HG03521 (cell line): ENCODE measurements at regions not wholly inside any gene's neighbourhood (a gene's known extent, or its start where the extent isn't known, plus 50 kb on each side); places are given as distances from the start of the nearest gene placed in this dataset.
"Not testable (repeated sequence)": the region's sequence is repeated elsewhere in the genome, so short reads cannot be mapped to it uniquely, and the experiment has no call there.

ENCODE experiments used
- ATAC-seq: cut with Tn5 transposase; IDR thresholded peaks from one replicate; pipeline ENCODE4 v1.9.1; 2021; ENCODE audit warnings: mild to moderate bottlenecking, moderate library complexity; ENCODE audit not compliant: unreplicated experiment

GRCh38 chr11:25742800-25743199 is 589.1 kb upstream of the ANO3 start:
- no peak for ATAC-seq

GRCh38 chr11:25755381-25755780 is 576.5 kb upstream of the ANO3 start:
- ATAC-seq = no peak

DNA sequence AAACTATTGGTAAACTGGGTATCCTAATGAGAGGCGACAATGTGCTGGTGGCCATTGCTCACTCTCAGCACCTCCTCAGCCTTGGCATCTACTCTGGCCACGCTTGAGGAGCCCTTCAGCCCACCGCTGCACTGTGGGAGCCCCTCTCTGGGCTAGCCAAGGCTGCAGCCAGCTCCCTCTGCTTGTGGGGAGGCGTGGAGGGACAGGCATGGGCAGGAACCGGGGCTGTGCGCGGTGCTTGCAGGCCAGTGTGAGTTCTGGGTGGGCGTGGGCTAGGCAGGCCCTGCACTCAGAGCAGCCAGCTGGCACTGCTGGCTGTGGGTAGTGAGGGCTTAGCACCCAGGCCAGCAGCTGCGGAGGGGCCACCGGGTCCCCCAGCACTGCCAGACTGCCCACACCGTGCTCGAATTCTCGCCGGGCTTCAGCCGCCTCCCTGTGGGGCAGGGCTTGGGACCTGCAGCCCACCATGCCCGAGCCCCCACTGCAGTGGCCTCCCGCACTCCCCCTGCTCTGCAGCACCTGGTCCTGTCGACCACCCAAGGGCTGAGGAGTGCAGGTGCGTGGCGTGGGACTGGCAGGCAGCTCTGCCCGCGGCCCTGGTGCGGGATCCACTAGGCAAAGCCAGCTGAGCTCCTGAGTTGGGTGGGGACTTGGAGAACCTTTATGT is 575.9 kb upstream of the ANO3 start:
- no peak for ATAC-seq

DNA sequence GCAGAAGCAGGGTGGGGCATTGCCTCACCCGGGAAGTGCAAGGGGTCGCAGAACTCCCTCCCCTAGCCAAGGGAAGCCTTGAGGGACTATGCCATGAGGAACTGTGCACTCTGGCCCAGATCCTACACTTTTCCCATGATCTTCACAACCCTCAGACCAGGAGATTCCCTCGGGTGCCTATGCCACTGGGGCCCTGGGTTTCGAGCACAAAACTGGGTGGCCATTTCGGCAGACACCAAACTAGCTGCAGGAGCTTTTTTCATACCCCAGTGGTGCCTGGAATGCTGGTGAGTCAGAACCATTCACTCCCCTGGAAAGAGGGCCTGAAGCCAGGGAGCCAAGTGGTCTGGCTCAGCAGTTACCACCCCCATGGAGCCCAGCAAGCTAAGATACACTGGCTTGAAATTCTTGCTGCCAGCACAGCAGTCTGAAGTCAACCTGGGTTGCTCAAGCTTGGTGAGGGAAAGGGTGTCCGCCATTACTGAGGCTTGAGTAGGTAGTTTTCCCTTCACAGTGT is 573.7 kb upstream of the ANO3 start:
- no peak for ATAC-seq

GRCh38 chr11:25766332-25767015 is 565.5 kb upstream of the ANO3 start:
- no peak for ATAC-seq

DNA sequence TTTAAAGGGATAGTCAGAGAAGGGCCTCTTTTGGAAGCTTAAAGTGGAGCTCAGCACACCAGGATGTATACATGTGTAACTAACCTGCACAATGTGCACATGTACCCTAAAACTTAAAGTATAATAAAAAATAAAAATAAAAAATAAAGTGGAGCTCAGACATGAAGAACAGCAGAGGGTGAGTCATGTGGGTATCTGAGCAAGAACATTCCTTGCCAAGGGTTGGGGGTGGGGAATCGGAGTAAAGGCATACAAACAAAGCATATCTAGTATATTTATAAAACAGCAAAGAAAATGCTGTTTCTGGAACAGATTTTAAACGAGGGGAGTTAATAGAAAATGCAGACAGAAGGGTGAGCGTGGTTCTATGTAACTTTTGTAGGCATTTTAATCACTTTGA is 562.6 kb upstream of the ANO3 start:
- no peak for ATAC-seq

GRCh38 chr11:25771605-25772004 is 560.3 kb upstream of the ANO3 start:
- no peak for ATAC-seq

- no peak for ATAC-seq
Observed at GRCh38 chr11:25775603-25776002, 556.3 kb upstream of the ANO3 start.

DNA sequence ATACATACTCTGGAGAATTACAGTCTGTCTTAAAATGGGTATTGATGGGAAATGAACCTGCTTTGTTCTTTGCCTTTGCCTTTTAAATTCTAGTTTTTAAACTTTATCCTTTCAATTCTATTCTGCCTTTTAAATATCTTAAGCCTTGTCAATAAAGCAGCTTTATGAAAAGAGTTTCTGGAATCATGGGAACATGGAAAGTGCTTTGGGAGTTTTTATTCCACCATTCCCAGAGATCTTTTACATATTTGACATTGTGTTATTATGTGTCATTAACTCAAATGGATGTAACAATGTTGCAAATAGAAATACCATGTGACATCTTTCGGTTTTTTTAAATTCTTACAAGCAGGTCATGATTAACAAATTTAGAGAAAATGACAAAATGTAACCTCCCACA is 555.7 kb upstream of the ANO3 start:
- ATAC-seq = no peak

DNA sequence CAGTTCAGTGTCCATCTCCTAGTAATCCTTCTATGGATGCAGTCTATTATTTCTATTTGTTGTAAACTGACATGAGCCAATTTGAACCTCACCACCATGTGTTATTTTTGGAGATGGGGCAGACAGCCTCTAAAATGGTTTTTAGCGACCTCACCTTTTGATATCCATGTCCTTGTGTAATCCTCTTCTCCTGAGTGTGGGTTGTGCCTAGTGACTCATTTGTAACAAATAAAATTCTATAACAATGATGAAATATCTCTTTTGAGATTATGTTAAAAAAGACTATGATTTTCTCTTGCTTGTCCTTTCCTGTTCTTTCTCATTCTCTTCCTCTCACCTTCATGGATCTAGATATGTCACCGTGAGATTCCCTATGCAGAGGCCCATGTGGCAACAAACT is 554.6 kb upstream of the ANO3 start:
- no peak for ATAC-seq

DNA sequence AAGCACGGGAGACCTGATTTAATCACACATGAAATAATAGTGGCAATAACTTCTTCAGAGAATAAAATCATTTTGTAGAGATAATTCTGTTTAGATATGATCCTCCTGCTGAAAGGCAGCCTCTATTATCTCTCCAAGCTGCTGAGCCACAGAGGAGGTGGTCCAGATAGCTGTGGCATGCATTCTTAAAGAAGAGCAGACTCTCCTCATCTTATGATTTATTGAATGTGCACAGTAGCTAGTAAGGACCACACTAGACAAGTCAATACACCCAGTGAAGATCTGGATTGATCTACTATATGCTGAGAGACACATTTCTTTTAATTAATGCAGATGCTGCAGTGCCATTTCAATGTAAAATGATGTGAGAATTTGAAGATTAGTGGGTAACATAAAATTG is 552.9 kb upstream of the ANO3 start:
- no peak for ATAC-seq

DNA sequence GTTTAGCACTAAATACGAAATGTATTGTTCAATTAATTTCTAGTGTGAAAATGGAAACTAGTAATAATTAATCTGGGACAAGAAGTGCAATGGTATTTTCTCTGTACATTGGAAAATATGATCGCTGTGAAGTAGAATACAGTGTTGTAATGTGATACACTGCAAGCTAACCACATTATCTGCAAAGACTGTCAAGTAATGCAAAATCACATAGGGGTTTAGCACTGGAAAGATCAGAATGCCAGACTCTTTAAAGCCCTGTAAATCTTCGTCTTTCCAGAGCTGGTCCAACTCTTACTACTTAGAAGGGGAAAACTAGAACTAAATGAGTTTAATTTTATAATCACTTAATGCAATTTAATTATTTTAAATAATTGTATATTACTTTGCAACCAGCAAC is 544.5 kb upstream of the ANO3 start:
- ATAC-seq = no peak

GRCh38 chr11:25790396-25790795 is 541.5 kb upstream of the ANO3 start:
- no peak for ATAC-seq

DNA sequence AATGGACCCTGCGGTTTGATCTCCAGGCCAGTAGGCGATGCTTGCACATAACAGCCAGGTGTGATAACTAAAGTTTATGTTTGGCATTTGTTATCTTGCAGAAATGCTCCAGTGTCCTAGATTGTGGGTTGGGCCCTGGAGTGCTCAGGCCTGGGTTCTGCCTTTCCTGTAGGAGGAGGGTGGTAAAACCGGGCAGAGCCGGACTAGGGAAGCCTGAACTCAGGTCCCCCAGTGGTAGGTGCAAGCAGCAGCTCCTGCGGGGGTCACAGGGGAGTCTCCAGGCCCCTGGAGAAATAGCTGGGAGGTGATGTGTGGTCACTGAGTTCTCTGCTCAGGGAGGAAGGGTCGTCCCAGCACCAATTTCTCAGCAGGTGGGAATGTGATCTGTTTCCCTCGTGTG is 538.3 kb upstream of the ANO3 start:
- ATAC-seq = no peak

DNA sequence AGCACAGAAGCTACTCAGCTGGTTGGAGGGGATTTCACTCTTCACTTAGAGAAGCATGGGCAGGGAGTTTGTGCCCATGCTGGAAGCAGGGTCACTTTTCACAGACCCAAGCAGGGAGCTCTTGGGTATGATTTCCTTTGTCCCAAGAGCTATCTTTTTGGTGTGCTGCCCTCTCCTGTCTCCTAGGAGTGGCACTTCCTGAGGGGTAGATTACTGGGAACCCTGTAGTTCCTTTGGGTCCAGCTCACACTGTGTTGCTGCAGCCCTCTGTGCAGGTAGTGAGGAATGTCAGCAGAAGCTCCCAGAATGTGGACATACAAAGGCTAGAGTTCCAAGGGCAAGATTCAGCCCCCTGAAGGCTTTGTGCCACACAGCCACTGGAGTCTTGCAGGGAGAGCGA is 537.1 kb upstream of the ANO3 start:
- no peak for ATAC-seq

DNA sequence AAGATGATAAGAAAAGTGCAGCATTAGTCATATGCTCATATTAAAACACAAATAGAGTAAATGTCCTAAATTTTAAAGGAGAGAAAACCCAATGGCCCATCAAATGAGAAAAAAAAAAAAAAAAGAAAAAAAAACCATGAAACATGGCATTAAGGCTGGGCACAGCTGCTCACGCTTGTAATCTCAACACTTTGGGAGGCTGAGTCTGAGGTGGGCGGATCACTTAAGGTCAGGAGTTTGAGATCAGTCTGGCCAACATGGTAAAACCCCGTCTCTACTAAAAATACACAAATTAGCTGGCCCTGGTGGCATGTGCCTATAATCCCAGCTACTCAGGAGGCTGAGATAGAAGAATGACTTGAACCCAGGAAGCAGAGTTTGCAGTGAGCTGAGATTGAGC is 515.5 kb upstream of the ANO3 start:
- ATAC-seq = no peak

DNA sequence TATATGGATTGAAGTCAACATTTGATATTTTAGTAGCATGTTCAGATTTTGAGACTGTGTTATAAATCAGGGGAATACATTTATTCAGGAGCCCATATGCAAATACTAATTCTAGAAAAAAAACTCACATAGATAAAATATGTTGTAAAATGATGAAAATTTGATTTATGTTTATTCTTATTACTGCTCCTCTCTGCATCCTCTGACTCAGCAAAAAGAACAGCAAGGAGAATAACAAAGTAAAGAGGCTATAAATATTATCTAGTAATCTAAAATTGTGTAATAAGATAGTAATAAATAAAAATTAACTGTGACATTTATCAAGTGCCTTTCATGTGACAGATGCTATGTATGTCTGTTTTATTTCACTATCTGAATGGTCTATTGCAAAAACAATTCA is 507.2 kb upstream of the ANO3 start:
- ATAC-seq = no peak

GRCh38 chr11:25831485-25831884 is 500.4 kb upstream of the ANO3 start:
- not testable (repeated sequence) for ATAC-seq

DNA sequence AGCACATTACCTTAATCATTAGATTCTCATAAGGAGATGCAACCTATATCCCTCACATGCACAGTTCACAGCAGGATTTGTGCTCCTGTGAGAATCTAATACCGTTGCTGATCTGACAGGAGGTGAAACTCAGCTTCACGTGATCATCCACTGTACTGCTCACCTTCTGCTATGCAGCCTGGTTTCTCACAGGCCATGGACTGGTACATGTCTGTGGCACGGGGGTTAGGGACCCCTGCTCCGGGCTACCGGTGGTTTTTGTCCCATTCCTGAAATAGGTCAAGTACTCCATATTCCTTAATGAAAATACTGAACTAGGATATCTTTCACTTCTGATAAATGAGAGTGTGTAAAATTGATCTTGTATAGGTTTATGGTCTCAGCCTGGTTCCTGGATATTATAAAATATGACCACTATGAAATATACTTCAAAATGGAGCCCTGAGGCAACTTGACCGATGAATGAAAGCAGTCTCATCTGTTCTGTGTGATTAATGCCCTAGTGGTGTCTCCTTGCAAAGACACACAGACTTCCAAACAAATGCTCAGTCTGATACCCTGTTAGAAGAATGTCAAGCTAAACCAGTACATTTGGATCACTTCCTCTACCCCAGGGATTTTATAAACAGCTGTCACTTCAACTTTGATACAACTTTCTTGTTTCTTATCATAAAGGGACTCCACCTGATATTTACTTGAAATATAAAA is 492.9 kb upstream of the ANO3 start:
- ATAC-seq = no peak

DNA sequence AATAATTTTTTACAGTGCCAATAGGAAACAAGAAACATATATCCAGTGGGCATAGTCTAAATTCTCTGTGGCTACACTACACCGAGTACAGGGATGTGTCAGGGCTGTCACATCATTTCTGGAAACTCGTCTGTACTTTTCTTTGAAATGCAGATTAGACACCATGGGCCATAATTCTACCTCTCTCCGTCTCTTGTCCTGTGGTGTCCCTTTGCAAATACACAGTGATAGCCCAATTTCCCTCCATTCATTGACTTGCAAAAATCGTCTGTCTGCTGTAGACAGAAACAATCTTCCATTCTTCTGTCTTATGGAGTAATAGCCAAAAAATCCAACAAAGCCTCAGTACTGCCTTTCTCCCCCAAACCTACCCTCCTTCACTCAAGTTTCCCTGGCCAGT is 487.1 kb upstream of the ANO3 start:
- ATAC-seq = no peak

DNA sequence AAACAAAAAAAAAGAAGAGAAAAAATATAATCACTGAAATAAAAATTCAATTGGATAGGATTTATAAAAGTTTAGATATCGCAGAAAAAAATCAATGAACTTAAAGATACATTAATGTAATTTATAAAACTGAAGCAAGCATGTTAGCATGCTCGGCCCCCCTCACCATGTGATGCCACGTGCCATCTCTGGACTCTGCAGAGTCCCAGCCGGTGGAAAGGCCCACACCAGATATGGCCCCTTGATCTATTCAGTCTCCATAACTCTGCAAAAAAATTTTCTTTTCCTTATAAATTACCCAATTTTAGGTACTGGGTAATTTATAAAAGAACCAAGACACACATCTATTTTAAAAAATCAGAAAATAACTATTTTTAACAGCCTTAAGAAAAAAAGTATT is 476.0 kb upstream of the ANO3 start:
- no peak for ATAC-seq

GRCh38 chr11:25859776-25860175 is 472.2 kb upstream of the ANO3 start:
- ATAC-seq = no peak
